Effector CD4-positive, alpha-beta T cell (primary cell): ENCODE measurements at regions not wholly inside any gene's neighbourhood (a gene's known extent, or its start where the extent isn't known, plus 50 kb on each side); places are given as distances from the start of the nearest gene placed in this dataset.

Experiments
- DNase-seq: peaks from one replicate; pipeline ENCODE4 v3.0.0-alpha.2; 2020

DNA sequence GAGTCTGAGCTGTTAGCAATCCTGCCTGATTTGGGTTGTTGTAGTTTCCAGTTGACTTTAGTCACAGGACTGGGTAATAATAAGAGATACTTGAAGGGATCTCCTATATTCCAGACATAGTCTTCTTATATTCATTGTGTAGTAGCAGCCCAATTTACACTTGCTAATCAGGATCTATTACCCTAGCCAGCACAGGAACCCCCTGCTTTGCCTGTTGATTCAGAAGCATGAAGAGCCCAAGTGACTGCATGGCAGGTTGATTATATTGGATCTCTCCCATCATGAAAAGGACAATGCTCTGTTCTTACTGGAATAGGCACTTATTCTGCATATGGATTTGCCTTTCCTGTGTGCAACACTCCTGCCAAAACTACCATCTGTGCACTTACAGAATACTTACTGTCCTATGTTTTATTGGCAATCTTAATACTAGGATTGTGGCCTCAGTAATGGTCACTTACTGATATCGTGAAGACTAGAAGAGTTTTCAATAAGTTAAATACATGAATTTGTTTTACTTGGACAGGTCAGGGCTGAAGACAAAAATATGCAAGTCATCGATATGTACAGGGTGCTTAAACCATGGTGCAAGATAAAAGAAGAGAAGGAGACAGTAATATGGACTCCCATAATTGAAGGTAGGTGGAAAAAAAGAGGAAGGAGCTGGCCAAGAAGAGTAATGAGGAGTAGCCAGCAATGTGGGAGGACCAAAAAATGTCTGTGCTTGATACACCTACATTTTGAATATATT, 304.1 kb downstream of the MCTP2 start:
- no peak for DNase-seq

DNA sequence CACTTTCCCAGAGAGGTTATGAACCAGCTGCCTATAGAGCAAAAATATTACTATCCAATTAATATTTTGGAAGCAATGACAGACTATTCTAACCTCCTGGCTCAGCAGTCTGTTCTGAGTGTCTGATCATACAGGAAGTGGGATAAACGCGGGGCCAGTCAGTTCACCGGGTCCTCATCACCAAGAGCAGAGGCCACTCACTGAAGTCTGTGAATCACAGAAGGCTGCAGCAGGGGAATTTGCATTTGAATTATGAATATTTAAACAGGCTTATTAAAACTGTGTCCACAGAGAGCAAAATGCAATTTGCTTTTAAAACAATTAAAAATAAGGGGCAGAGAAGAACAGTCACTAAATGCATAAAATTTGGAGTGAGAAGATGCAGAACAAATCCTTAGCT, 305.2 kb downstream of the MCTP2 start:
- no peak for DNase-seq

DNA sequence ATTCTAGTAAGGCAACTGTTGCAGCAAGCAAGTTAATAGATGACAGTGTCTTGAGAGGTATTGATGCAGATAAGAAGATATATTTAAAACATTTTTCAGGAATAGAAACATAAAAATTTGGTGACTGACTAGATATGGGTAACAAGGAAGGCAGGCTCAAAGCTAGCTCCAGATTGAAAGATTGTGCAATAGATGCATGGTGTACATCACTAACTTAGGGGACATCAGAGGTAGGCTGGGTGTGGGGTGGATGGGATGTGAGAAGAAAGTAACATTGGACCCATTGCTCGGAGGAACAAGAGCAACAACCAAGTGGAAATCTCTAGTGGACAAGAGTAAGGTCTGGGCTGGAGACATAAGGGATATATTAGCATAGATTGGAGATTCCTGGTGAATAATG, 306.9 kb downstream of the MCTP2 start:
- no peak for DNase-seq

DNA sequence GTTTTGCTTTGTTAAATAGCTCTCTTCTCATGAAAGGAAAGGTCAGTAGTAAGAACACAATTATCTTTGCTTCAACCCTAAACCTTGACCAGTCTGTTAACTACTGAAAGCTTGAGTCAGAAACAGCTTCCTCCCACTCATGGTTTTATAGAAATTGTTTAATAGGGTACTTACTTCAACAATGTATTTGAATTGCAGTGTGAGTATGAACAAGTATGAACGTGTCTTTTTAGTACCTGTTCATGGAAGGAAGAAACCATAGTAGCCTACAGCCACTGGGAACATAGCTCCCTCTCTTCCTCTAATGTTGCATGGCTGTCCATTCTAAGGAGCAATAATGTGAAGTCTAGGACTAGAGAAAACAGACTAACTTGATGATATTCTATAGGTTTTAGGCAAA, 311.0 kb downstream of the MCTP2 start:
- no peak for DNase-seq

DNA sequence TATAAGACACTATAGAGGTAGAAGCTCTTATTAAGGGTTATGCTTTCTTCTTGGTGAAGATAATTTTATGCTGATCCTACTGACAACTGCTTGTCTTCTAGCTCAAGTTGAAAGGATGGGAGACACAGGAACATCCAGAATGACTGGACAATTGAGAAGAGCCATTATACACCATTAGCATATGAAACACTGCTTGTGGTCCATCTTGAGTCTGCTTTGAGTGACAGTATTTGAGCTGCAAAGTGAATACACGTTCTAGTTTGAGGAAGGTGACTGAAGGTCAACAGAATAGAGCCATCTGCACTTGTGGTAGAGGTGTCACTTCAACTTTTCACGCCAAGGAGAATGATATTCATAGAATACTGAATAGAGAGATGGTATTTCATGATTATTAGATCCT, 315.4 kb downstream of the MCTP2 start:
- no peak for DNase-seq

DNA sequence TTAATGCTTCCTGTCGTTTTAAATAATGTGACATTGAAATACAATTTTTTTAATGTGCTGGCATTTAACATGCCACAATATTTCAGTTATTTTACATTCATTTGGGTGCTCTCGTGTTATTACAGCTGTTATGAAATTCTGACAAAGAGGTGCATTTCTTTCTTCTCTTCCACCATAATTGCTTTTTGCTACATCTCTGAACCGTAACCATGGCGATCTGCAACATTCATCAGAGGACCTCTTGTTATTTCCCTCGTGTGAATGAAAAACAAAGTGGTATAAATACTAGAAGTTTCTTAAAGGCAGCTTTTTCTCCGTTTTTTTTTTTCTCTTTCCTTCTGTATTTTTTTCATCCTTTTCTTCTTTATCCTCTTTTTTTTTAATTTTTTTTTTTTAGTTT, 316.4 kb downstream of the MCTP2 start:
- no peak for DNase-seq

DNA sequence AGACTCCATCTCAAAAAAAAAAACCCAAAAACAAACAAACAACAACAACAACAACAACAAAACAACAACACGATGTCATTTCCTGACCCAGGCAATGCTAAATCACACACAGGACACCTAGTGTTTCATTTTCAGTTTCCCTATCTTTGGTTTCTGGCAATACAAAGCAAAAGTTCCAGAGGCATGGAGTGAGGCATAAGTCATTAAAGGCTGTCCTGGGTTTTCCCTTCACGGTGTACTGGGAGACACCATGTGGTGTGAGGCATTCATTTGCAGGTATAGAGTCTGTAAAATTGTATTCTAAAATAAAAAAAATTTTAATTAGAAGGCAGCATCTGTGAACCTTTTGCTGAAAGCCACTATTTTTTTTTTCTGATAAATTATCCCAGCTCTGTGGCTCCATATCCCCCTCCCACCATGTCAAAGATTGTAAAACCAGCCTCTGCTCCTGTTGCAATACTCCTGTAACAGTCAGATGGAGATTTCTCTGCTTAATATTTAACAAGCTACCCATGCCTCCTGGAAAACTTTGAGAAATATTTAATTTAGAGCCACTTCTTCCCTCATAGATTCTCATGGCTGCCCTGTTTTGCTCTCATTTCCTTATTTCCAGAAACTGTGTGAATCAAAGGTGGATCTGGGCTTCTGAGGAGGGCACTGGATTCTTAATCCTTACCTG, 324.6 kb downstream of the MCTP2 start:
- DNase-seq, result no peak

DNA sequence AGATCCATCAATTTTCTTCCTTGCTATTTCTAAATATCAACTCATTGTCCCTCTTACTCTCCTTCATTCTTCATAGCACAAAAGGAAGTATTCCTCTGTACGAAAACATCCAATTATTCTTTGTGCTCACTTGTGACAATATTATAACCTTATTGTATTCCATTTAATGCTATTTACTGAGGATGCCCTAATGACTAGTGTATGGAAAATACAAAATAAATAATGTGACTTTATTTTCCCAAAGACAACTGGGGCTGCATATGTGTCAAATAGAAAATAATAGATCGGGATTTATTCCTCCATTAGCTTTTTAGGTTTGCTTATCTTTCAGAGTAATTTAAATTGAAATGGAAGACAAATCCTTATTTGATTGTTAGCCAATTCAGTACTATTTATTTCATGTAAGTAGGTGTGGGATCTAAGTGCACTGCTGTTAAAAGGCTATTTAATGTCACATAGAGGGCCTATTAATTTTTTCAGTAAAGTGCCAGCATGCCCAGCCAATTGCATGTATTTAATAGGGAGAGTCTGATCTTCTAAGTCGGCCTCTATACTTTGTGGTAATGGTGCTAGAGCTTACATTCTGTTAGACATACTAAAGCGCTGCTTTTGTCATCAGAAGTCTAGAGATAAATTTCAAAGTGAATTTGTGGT, 329.8 kb downstream of the MCTP2 start:
- no peak for DNase-seq

DNA sequence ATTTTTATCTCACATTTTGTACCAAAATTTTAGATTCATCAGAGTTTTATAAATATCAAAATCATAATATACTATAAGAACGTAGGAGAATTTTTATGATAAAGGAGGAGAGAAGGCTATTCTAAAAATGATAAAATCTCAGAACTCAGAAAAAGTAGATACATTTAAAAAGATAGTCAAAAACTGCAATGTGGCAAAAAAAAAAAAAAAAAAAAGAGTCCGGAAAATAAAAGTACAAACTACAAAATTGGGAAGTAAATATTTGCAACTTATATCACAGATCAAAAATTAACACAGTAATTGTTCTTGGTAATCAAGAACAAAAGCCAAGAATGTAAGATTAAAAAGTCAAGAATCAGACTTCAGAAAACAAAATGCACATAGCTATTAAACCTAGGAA, 332.1 kb downstream of the MCTP2 start:
- no peak for DNase-seq

DNA sequence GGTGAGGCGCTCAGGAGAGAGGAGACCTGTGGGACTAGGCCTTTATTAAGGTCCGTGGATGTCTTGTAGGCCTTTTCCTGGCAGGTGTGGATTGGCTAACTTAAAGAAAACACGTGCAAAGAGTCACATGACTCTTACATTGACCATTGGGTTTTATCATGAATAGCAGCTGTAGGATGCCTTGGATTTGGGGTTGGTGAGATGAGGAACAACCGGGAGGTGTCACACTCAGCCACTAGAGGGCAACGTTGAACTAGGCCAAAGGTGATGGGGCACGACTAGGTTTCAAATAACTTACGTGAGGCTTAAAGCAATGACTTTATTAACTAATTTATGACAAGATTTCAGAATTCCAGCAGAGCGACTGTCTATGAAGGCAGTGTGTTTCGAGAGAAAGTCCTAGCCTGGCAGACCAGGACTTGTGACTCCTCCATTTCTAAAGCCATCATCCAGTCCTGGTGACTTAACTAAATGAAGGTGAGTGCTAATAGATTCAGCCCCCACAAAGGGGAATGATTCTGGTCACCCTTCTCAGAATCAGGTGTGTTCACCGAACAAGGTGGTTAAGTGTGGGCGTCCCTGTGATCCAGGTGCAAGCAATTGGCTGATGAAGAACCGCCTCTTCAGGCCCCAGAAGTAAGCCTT, 345.6 kb downstream of the MCTP2 start:
- no peak for DNase-seq

DNA sequence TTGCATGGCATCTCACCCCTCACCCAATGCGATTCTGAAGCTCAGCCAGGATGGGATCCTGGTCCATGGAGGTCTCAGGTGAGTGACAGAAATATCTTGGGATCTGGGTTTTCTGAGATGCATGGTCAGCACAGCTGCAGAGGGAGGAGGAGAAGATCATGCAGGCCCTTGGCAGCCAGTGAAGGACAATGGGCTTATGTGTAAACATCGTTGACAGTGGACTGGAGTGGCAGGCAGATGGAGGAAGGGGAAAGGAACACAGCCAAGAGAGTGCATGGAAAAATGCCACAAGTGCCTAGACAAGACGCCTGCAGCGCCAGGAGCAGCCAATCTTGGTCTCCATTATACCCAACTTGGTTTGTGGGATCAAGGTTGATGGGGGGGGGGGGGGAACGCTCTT, 347.9 kb downstream of the MCTP2 start:
- no peak for DNase-seq

DNA sequence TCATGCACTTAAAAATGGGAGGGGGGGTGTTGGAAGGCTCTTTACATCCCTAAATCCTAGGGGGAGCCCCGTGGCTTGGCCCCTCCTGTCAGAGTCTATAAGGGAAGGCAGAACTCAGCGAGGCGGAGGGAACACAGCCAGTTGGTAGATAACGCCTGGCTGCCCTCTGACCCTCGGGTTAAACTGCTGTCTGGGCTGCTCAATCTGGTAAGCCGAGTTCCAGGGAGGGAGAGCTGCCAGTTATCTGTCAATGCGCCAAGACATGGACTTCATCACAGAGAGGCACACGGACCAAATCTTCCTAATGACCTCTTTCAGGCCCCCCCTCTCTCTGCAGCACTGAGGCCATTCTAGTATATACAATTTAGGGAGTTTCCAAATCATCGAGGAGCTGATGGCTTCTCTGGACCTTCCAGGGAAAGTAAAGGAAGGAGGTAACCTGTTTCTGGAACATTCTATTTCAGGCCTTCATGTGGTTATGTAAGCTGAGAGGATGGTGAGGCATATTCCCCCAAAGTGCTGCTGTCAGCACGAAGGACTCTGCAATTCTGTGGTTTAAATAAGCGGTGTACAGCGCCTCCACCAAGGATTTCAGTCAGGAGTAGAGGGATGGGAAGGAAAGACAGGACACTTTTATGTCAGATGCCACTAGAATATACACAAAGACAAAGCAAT, 349.0 kb downstream of the MCTP2 start:
- no peak for DNase-seq

DNA sequence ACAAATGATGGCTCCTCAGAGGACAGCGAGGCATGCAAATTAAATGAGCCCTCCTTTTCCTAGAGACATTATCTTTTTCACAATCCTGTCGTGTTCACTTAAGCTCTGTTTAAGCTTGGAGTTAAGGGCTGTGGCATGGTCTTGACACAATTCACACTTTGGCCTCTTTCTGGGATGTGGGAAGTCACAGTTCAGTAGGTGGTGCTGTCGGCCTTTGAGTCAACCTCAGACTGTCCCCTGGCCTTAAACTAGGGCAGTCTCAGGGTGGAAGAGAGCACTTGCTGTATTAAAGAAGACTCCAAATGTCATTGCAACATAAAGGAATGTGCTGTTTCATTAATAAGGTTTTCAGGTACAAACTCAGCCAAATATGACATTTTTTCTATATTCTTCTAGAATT, 351.0 kb downstream of the MCTP2 start:
- DNase-seq, result no peak

DNA sequence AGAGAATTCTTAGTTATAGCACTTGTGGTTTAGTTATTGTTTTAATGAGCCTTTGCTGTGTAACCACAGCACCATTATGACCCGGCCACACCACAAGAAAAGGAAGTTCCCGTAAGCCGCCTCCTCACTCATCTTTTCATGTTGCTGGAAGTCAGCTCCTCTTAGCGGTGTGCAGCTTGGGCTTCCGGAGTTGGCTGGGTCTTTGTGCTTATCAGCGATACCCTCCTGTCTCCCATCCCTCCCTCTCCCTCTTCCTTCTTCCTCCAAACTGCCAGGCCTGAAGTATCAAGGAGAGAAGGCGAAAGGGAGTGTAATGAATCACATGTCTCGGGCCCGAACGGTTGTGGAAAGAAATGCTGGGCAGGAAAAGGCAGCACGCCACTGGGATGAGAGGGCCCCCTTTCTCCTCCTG, 353.5 kb downstream of the MCTP2 start:
- no peak for DNase-seq

DNA sequence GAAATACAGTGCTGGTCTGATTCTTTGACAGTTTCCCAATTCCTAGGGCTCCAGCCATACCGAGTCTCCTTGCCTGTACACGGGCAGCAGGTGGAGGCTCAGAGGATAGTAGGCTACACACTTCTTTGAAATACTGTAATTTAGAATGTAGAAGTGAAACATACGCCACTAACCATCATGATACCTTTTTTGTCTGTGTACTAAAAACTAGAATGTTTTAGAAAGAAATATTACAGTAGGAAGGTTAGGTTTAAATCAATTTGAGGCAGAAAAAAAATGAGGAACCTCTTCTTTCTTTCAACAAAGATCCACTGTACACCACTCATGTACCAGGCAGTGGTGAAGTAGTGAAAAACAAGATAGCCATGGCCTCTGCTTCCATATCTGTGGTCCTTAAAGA, 354.7 kb downstream of the MCTP2 start:
- no peak for DNase-seq

DNA sequence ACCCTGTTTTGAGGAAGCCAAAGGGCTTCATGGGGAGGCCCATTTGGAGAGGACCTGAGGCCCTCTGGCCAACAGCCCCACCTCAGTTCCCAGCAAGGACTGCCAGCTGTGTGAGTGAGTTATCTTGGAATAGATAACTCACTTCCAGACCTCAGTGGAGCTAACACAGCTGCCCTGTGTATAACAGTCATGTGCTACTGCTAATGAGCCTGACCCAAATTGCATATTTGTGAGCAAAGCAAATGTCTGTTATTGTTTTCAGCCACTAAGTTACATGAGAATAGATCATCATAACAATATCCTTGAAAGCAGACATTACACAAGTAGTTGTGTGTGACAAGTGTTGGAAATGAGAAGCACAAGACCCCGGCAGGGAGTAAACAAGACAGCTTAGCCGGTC, 355.8 kb downstream of the MCTP2 start:
- no peak for DNase-seq

DNA sequence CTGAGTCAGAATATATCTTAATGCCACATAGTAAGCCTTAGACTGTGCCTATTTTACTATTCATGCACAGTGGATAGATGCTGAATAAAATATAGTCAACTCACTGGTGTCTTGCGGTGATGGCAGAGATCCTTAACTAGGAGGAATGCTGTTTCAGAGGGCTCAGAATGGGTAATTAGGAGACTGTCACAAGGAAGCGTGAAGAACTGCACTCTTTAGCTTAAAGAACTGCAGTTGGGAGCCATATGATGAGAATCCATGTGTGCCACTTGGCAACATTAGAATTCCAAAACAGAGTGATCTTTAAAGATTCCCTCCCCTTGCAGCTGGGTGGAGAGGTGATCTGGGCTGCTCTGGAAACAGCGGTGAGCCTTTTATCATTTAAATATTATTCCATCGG, 357.6 kb downstream of the MCTP2 start:
- no peak for DNase-seq

DNA sequence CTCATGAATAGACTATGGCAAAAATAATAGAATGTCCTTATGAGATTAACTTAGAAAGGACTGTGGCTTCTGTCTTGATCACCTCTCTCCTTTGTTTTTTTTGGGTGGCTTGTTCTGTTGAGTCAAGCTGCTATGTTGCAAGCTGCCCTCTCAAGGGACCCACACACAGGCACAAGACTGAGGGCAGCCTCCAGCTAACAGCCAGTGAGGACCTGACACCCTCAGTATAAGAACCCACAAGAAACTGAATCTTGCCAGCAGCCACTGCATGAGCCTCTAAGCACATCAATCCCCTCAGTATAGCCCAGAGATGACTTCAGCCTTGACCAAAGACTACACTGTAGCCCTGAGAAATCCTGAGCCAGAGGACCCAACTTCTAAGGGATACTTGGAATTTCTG, 361.1 kb downstream of the MCTP2 start:
- no peak for DNase-seq

DNA sequence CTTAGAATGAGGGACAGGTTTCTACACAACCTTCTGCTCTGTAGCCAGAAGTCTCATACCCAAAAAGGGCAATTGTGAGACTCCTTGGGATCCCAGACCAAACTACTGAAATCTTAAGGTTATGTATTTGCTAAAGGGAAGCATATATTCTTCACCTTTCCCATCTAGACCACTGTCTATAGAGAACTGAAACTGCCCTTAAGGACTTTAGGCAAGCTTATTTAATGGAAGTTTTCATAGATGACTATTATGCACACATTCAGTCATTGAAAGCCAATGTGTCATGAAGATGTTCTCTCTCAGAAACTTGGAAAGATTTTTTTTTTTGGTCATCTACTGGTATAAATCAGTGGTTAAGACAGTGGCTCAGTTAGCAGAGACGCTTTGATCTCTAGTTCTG, 365.3 kb downstream of the MCTP2 start:
- no peak for DNase-seq

DNA sequence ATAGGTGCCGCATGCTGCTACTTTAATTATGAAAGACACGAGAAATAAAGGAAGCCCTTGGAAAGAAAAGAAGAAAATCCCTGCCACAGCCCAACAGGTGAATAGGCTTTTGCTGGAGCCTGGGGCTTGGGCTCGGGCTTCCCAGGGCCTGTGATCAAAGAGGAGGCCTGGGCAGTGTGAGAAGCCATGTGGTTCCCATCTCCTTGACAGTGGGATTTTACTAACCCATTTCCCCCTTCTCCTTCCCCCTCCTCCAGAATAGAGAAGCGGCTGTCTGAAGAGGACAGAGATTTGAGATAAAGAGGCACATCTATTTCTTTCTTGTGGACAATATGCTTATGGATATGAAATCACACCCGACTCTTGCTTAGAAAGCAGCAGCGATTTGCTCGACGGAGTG, 369.1 kb downstream of the MCTP2 start:
- DNase-seq, result no peak

DNA sequence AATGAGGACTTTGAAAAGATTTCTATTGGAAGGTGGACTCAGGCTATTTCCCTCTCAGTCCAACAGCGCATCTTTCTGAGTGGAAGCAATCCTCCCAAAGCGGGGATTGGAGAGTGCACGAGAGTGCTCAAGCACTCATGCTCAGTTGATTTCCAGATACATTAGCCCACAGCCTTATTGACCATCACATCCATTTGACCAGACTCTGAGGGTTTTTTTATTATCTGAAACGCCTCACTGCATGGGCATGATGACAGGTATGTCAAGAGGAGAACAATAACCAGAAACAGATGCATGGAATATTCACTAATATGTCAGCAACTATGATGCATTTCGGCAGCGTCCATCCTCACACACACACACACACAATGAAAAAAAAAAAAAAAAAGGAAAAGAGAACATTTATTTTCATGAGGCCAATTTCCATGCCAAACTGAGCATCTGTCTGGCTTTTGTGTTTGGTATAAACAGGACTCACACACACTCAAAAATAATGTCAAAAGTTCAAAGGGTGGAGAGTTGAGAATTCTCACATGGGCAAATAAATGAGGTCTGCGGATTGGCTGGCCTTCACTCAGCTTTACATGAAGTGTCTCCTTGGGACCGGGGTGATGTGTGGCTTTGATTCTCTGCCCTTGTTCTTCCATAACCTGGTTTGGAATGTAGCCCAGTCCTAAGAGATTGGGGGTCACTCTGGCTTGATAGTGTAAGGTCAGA, 371.6 kb downstream of the MCTP2 start:
- DNase-seq, result no peak

DNA sequence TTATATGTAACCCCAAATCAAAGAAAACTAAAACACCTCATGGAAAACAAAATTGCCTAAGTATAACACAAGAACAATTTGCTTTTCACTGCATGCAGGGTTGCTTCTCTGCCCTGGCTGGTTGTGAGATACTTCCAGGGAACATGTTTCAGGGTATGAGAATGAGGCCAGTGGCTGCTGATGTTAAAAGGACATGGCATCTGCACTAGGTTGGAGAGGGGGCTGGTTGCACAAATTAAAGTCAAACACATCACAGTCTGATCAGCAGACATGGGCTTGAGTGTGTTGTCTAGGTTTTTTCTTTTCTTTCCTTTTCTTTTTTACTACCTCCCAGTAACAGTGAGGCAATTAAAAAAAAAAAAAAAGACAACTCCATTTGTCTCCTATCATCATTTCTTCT, 374.9 kb downstream of the MCTP2 start:
- no peak for DNase-seq
